PFSK-1 (cell line): ENCODE measurements at regions not wholly inside any gene's neighbourhood (a gene's known extent, or its start where the extent isn't known, plus 50 kb on each side); places are given as distances from the start of the nearest gene placed in this dataset.

ENCODE experiments used
- FOXP2 ChIP-seq: optimal IDR thresholded peaks from 2 replicates; pipeline ENCODE3; 2011; ENCODE audit warnings: borderline replicate concordance, control low read depth, inconsistent platforms; ENCODE audit not compliant: insufficient read depth; ENCODE audit errors: extremely low read length, extremely low read depth
- REST ChIP-seq, 2 experiments: IDR thresholded peaks; 2 replicates each; pipeline versions ENCODE4 v1.6.1 to v1.8.0; 2011 to 2012; ENCODE audit warnings: low read depth in 2 of 2, low read length in 2 of 2, control low read depth in 1 of 2, inconsistent platforms in 1 of 2, mild to moderate bottlenecking in 1 of 2, moderate library complexity in 1 of 2; ENCODE audit not compliant: insufficient read depth in 1 of 2

- TF ChIP-seq FOXP2 (no peak), REST (IDR thresholded peaks at IDR 0.05; ENCODE audit: insufficient read depth in 1 of 2, low read depth in 2 of 2, low read length in 2 of 2) (no peak)
These were observed 402.9 kb upstream of the MAP3K7 start for GRCh38 chr6:90989763-90990162.
